Right kidney (tissue), 1 donor: ENCODE measurements at regions not wholly inside any gene's neighbourhood (a gene's known extent, or its start where the extent isn't known, plus 50 kb on each side); places are given as distances from the start of the nearest gene placed in this dataset.

Source experiments
- DNase-seq: peaks from one replicate; pipeline ENCODE4 v3.0.0-alpha.2; 2016

- no peak for DNase-seq
Measured at GRCh38 chrX:10819973-10820372, 199.6 kb upstream of the MID1 start.

GRCh38 chrX:10821293-10821692 is 200.9 kb upstream of the MID1 start:
- DNase-seq, result no peak

- no peak for DNase-seq
Measured at GRCh38 chrX:10828036-10828435, 207.7 kb upstream of the MID1 start.

GRCh38 chrX:10828640-10829039 is 208.3 kb upstream of the MID1 start:
- DNase-seq, result no peak

- DNase-seq, result no peak
Measured at GRCh38 chrX:10831716-10832502, 211.5 kb upstream of the MID1 start.

GRCh38 chrX:10833299-10834169 is 213.1 kb upstream of the MID1 start:
- DNase-seq, result peak; percentile 2

- no peak for DNase-seq
Measured at GRCh38 chrX:10841579-10841978, 221.2 kb upstream of the MID1 start.

GRCh38 chrX:10842646-10843045 is 222.3 kb upstream of the MID1 start:
- no peak for DNase-seq

- no peak for DNase-seq
Measured at GRCh38 chrX:10847333-10847732, 226.9 kb upstream of the MID1 start.

- DNase-seq, result no peak
Measured at GRCh38 chrX:10851809-10852208, 231.4 kb upstream of the MID1 start.

GRCh38 chrX:10854594-10854993 is 234.2 kb upstream of the MID1 start:
- no peak for DNase-seq

- no peak for DNase-seq
Measured at GRCh38 chrX:10855845-10856244, 235.5 kb upstream of the MID1 start.

GRCh38 chrX:10856797-10857196 is 236.4 kb upstream of the MID1 start:
- no peak for DNase-seq

GRCh38 chrX:10859353-10859752 is 239.0 kb upstream of the MID1 start:
- no peak for DNase-seq

- no peak for DNase-seq
Measured at GRCh38 chrX:10875995-10876394, 235.1 kb upstream of the HCCS start.

- no peak for DNase-seq
Measured at GRCh38 chrX:10882484-10882883, 228.6 kb upstream of the HCCS start.

GRCh38 chrX:10884246-10884645 is 226.9 kb upstream of the HCCS start:
- DNase-seq, result no peak

GRCh38 chrX:10892621-10893225 is 218.4 kb upstream of the HCCS start:
- no peak for DNase-seq

- no peak for DNase-seq
Measured at GRCh38 chrX:10893366-10893765, 217.8 kb upstream of the HCCS start.

GRCh38 chrX:10893976-10894375 is 217.2 kb upstream of the HCCS start:
- DNase-seq, result no peak

GRCh38 chrX:10897768-10898167 is 213.4 kb upstream of the HCCS start:
- DNase-seq, result no peak

GRCh38 chrX:10900585-10901289 is 210.4 kb upstream of the HCCS start:
- DNase-seq, result no peak

GRCh38 chrX:10901290-10901633 is 209.9 kb upstream of the HCCS start:
- DNase-seq, result no peak
